H9 (cell line): ENCODE measurements at regions not wholly inside any gene's neighbourhood (a gene's known extent, or its start where the extent isn't known, plus 50 kb on each side); places are given as distances from the start of the nearest gene placed in this dataset.

Source experiments
- DNase-seq: peaks from one replicate; pipeline ENCODE4 v3.0.0-alpha.2; 2017
- H2AFZ ChIP-seq: one replicate; pipeline ENCODE4 v1.6.1; 2013; ENCODE audit warnings: mild to moderate bottlenecking, low read length, control low read depth, moderate library complexity
- H2AK5ac ChIP-seq: 2 replicates; pipeline ENCODE4 v1.6.1; 2013; ENCODE audit warnings: low read length, control low read depth, mixed read lengths; ENCODE audit not compliant: insufficient read length
- H2BK120ac ChIP-seq: one replicate; pipeline ENCODE4 v1.6.1; 2013; ENCODE audit warnings: low read depth, mild to moderate bottlenecking, low read length, control low read depth, inconsistent platforms; ENCODE audit not compliant: poor library complexity, severe bottlenecking
- H2BK12ac ChIP-seq: 2 replicates; pipeline ENCODE4 v1.6.1; 2013; ENCODE audit warnings: low read length, control low read depth, mixed read lengths, low read depth; ENCODE audit not compliant: insufficient read length
- H2BK15ac ChIP-seq: 2 replicates; pipeline ENCODE4 v1.6.1; 2013; ENCODE audit warnings: low read depth, low read length, control low read depth
- H2BK20ac ChIP-seq: one replicate; pipeline ENCODE4 v1.6.1; 2013; ENCODE audit warnings: low read depth, mild to moderate bottlenecking, low read length, control low read depth, inconsistent platforms; ENCODE audit not compliant: poor library complexity, severe bottlenecking
- H2BK5ac ChIP-seq: 2 replicates; pipeline ENCODE4 v1.6.1; 2013; ENCODE audit warnings: low read length, control low read depth, mixed read lengths; ENCODE audit not compliant: insufficient read length
- H3K14ac ChIP-seq: 2 replicates; pipeline ENCODE4 v1.6.1; 2013; ENCODE audit warnings: low read length, control low read depth; ENCODE audit not compliant: insufficient read depth
- H3K18ac ChIP-seq: 2 replicates; pipeline ENCODE4 v1.6.1; 2013; ENCODE audit warnings: low read depth, mild to moderate bottlenecking, mixed read lengths, low read length, control low read depth; ENCODE audit not compliant: insufficient read length
- H3K23ac ChIP-seq: 2 replicates; pipeline ENCODE4 v1.6.1; 2013; ENCODE audit warnings: low read length, control low read depth, mixed read lengths, low read depth; ENCODE audit not compliant: insufficient read length
- H3K23me2 ChIP-seq: 2 replicates; pipeline ENCODE4 v1.6.1; 2013; ENCODE audit warnings: low read depth, mild to moderate bottlenecking, mixed read lengths, low read length, control low read depth; ENCODE audit not compliant: insufficient read length, poor library complexity, severe bottlenecking
- H3K27ac ChIP-seq: 2 replicates; pipeline ENCODE4 v1.5.1; 2013; ENCODE audit warnings: low read length, control low read depth, mixed read lengths, low read depth; ENCODE audit not compliant: insufficient read length
- H3K27me3 ChIP-seq: 2 replicates; pipeline ENCODE4 v1.6.1; 2013; ENCODE audit warnings: low read length, control low read depth, inconsistent platforms; ENCODE audit not compliant: insufficient read depth
- H3K4ac ChIP-seq: 2 replicates; pipeline ENCODE4 v1.6.1; 2013; ENCODE audit warnings: low read depth, mild to moderate bottlenecking, control low read depth, inconsistent platforms, low read length, moderate library complexity
- H3K4me1 ChIP-seq: 2 replicates; pipeline ENCODE4 v1.6.1; 2013; ENCODE audit warnings: low read length, control low read depth, inconsistent platforms; ENCODE audit not compliant: insufficient read depth
- H3K4me2 ChIP-seq: 2 replicates; pipeline ENCODE4 v1.6.1; 2013; ENCODE audit warnings: low read length, control low read depth, mixed read lengths; ENCODE audit not compliant: insufficient read length, insufficient read depth
- H3K56ac ChIP-seq: 2 replicates; pipeline ENCODE4 v1.6.1; 2013; ENCODE audit warnings: low read depth, mild to moderate bottlenecking, mixed read lengths, low read length, control low read depth; ENCODE audit not compliant: insufficient read length
- H3K79me1 ChIP-seq: 2 replicates; pipeline ENCODE4 v1.6.1; 2013; ENCODE audit warnings: low read depth, mild to moderate bottlenecking, moderate library complexity, low read length, control low read depth, inconsistent platforms; ENCODE audit not compliant: insufficient read depth, poor library complexity, severe bottlenecking
- H3K79me2 ChIP-seq: 2 replicates; pipeline ENCODE4 v1.6.1; 2013; ENCODE audit warnings: low read length, control low read depth, inconsistent platforms; ENCODE audit not compliant: insufficient read depth
- H3K9ac ChIP-seq: 2 replicates; pipeline ENCODE4 v1.6.1; 2013; ENCODE audit warnings: low read length, control low read depth, mixed read lengths; ENCODE audit not compliant: insufficient read length; ENCODE audit errors: extremely low read depth
- H3K9me3 ChIP-seq: one replicate; pipeline ENCODE4 v1.6.1; 2013; ENCODE audit warnings: low read depth, low read length, inconsistent platforms; ENCODE audit not compliant: control insufficient read depth
- H3T11ph ChIP-seq: one replicate; pipeline ENCODE4 v1.6.1; 2013; ENCODE audit warnings: mild to moderate bottlenecking, low read length, control low read depth, inconsistent platforms
- H4K20me1 ChIP-seq: one replicate; pipeline ENCODE4 v1.6.1; 2013; ENCODE audit not compliant: control insufficient read depth, insufficient read length, insufficient read depth
- H4K5ac ChIP-seq: 2 replicates; pipeline ENCODE4 v1.6.1; 2013; ENCODE audit warnings: low read depth, mild to moderate bottlenecking, mixed read lengths, low read length, control low read depth; ENCODE audit not compliant: insufficient read length
- H4K8ac ChIP-seq: replicated peaks from 2 replicates; pipeline ENCODE4 v1.6.1; 2013; ENCODE audit warnings: low read length, control low read depth, mixed read lengths, low read depth; ENCODE audit not compliant: insufficient read length
- H4K91ac ChIP-seq: 2 replicates; pipeline ENCODE4 v1.6.1; 2013; ENCODE audit warnings: low read depth, mild to moderate bottlenecking, moderate library complexity, mixed read lengths, low read length, control low read depth; ENCODE audit not compliant: insufficient read length
- H3K27ac Mint-ChIP-seq, 3 experiments: 2 replicates in 2 of 3; 3 replicates in 1 of 3; pipeline ENCODE4 v1.8.0; 2020 to 2021; ENCODE audit warnings: mixed read lengths in 3 of 3, mild to moderate bottlenecking in 1 of 3, moderate library complexity in 1 of 3
- H3K27me3 Mint-ChIP-seq: 2 replicates; pipeline ENCODE4 v1.8.0; 2021; ENCODE audit warnings: low read depth, mild to moderate bottlenecking, moderate library complexity, mixed read lengths
- H3K36me3 Mint-ChIP-seq, 3 experiments: 2 replicates in 2 of 3; 3 replicates in 1 of 3; pipeline ENCODE4 v1.8.0; 2020 to 2021; ENCODE audit warnings: low read depth in 3 of 3, mixed read lengths in 3 of 3; ENCODE audit not compliant: insufficient read depth in 1 of 3
- H3K4me1 Mint-ChIP-seq, 2 experiments: 2 replicates each; pipeline ENCODE4 v1.8.0; 2020; ENCODE audit warnings: mixed read lengths in 2 of 2
- H3K4me3 Mint-ChIP-seq, 2 experiments: 2 replicates in 1 of 2; 3 replicates in 1 of 2; pipeline ENCODE4 v1.8.0; 2020 to 2021; ENCODE audit warnings: mild to moderate bottlenecking in 2 of 2, mixed read lengths in 2 of 2, moderate library complexity in 1 of 2
- H3K9me3 Mint-ChIP-seq, 2 experiments: 2 replicates in 1 of 2; 3 replicates in 1 of 2; pipeline ENCODE4 v1.8.0; 2020; ENCODE audit warnings: mild to moderate bottlenecking in 2 of 2, mixed read lengths in 2 of 2, moderate library complexity in 1 of 2
- WGBS: extraction: QIAGEN DNeasy Blood & Tissue Kit; methylation state at CpG from one replicate; pipeline ENCODE4 v1.1.7; 2013; ENCODE audit warnings: missing lambda C conversion rate, low lambda C conversion rate, mixed read lengths; ENCODE audit not compliant: insufficient read length; ENCODE audit errors: extremely low coverage; 5-methylcytosine and 5-hydroxymethylcytosine counted together
- TF ChIP-seq, protein P1 (sequence below): fragments of 200-600 bp; sonication (generic); conservative IDR thresholded peaks from 3 replicates; pipeline ENCODE4 v1.8.0; 2021; ENCODE audit warnings: antibody characterized with exemption, mild to moderate bottlenecking

DNA sequence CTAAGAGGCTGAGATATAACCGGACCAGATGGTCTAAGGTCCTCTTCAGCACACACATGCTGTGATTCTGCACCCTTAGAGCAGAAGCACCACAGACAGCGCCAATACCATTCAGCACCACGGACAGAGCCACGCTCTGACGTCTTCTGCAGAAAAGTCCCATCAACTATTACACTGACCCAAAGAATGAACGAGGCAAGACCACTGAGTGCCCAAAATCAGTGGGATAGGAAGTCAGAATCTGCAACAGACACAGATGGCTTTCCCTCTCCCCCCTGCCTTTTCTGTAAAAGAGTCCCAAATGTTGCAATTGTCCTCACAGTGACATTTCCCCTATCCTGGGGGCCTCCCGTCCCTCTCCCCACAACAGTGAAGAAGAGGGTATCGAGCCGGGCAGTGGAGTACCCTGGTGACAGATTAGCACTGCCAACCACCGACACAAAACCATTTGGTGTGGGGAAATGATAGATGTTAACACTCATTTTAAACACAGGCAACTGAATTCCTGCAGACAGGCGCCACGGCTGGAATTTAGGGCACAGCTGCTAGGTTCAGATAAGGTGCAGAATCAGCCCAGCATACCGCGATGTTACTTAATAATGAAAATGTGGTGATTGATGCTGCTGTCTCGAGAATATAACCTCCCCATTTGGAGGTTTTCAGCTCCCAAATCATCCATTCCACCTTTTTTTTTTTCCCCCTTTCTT, 66.6 kb upstream of the CTNNBL1 start:
- Histone ChIP-seq H3K4ac (no peak overlapping the region), H3K79me2 (no peaks in the 10 kb centered on the region), H3K4me1 (no peaks in the 10 kb centered on the region; the same call in 1 of the 2 replicates), H2BK20ac (no peak overlapping the region), H4K8ac (no peak overlapping the region), H3K14ac (no peak overlapping the region), H3K79me1 (no peaks in the 10 kb centered on the region), H3K23ac (no peak overlapping the region), H3K56ac (no peak overlapping the region), H3K18ac (no peak overlapping the region), H2AFZ (no peak overlapping the region), H2BK120ac (no peak overlapping the region), H2BK5ac (no peak overlapping the region), H4K91ac (no peak overlapping the region), H3K27me3 (no peaks in the 10 kb centered on the region), H3K4me2 (no peak overlapping the region), H2BK12ac (no peak overlapping the region), H3K23me2 (no peaks in the 10 kb centered on the region), H4K5ac (no peak overlapping the region), H3K9ac (no peak overlapping the region), H4K20me1 (no peaks in the 10 kb centered on the region), H2AK5ac (no peak overlapping the region), H3K27ac (no peak overlapping the region), H2BK15ac (no peak overlapping the region), H3K9me3 (no peaks in the 10 kb centered on the region), H3T11ph (no peak overlapping the region)
- WGBS = no CpG with 5 or more reads among the region's 15 CpGs
- Mint-ChIP-seq H3K36me3 (no peaks in the 10 kb centered on the region), H3K4me1 (0 out of 4 replicates have a peak, but pooled peaks cover 2 to 4% of the 10 kb centered on the region in 2 experiments), H3K9me3 (no peaks in the 10 kb centered on the region), H3K27ac (no peak overlapping the region), H3K4me3 (no peak overlapping the region), H3K27me3 (peaks cover 51% of the 10 kb centered on the region)
- TF ChIP-seq, protein P1, sequence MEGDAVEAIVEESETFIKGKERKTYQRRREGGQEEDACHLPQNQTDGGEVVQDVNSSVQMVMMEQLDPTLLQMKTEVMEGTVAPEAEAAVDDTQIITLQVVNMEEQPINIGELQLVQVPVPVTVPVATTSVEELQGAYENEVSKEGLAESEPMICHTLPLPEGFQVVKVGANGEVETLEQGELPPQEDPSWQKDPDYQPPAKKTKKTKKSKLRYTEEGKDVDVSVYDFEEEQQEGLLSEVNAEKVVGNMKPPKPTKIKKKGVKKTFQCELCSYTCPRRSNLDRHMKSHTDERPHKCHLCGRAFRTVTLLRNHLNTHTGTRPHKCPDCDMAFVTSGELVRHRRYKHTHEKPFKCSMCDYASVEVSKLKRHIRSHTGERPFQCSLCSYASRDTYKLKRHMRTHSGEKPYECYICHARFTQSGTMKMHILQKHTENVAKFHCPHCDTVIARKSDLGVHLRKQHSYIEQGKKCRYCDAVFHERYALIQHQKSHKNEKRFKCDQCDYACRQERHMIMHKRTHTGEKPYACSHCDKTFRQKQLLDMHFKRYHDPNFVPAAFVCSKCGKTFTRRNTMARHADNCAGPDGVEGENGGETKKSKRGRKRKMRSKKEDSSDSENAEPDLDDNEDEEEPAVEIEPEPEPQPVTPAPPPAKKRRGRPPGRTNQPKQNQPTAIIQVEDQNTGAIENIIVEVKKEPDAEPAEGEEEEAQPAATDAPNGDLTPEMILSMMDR = no peak
- peak; percentile 69 for DNase-seq
